Esophagus squamous epithelium (tissue), 5 donors: ENCODE measurements at regions not wholly inside any gene's neighbourhood (a gene's known extent, or its start where the extent isn't known, plus 50 kb on each side); places are given as distances from the start of the nearest gene placed in this dataset.
"Not testable (repeated sequence)": the region's sequence is repeated elsewhere in the genome, so short reads cannot be mapped to it uniquely, and the experiment has no call there.

ENCODE experiments used
- DNase-seq: peaks from one replicate; lab custom pipeline; 2025; lab: John Stamatoyannopoulos, UW
- H3K27ac ChIP-seq, 4 donors: fragments of 200-600 bp; sonication (generic); one replicate each; pipeline ENCODE4 v1.5.1; 2016 to 2019; ENCODE audit warnings: mild to moderate bottlenecking in 1 of 4
- H3K27me3 ChIP-seq, 4 donors: fragments of 200-600 bp; sonication (generic); 1 replicate in 3 of 4; 2 replicates in 1 of 4; pipeline versions ENCODE4 v1.5.1 to v1.6.0; 2017 to 2021; ENCODE audit warnings: antibody characterized with exemption in 1 of 4
- H3K36me3 ChIP-seq, 3 donors: fragments of 200-600 bp; sonication (generic); one replicate each; pipeline ENCODE4 v1.5.1; 2016 to 2019
- H3K4me1 ChIP-seq, 3 donors: fragments of 200-600 bp; sonication (generic); one replicate each; pipeline ENCODE4 v1.5.1; 2017 to 2019
- H3K4me3 ChIP-seq, 4 donors: fragments of 200-600 bp; sonication (generic); 1 replicate in 3 of 4; 2 replicates in 1 of 4; pipeline ENCODE4 v1.5.1; 2016 to 2019; ENCODE audit warnings: mild to moderate bottlenecking in 2 of 4, moderate library complexity in 1 of 4
- H3K9me3 ChIP-seq, 3 donors: fragments of 200-600 bp; sonication (generic); one replicate each; pipeline ENCODE4 v1.5.1; 2016 to 2019
- CTCF ChIP-seq, 6 experiments: fragments of 450-650 bp in 4 of 6; fragments of 200-600 bp in 2 of 6; sonication (generic) in 2 of 6; IDR thresholded peaks; one replicate each; pipeline ENCODE4 v1.5.1; 2016 to 2019; ENCODE audit warnings: antibody characterized with exemption in 6 of 6, mild to moderate bottlenecking in 4 of 6, moderate library complexity in 4 of 6
- POLR2A ChIP-seq, 4 donors: fragments of 450-650 bp; IDR thresholded peaks; one replicate each; pipeline ENCODE4 v1.6.1; 2017; ENCODE audit warnings: antibody characterized with exemption in 4 of 4, mild to moderate bottlenecking in 4 of 4, moderate library complexity in 3 of 4
- WGBS, 2 donors: methylation state at CpG; one replicate each; pipeline ENCODE4 v1.1.5; 2018; 5-methylcytosine and 5-hydroxymethylcytosine counted together
- intact Hi-C: fragments of 100-400 bp; cut with DNase I; formaldehyde crosslinking; loops from one replicate; pipeline ENCODE4 v1.15.0; 2022
- donor health status: DM: yes; HTN: yes; CAD: no.

- no peak for TF ChIP-seq POLR2A (IDR thresholded peaks at IDR 0.05)
- no peak for TF ChIP-seq CTCF (IDR thresholded peaks at IDR 0.05)
- no peak overlapping the region for H3K27ac ChIP-seq
- H3K9me3 ChIP-seq: no peaks in the 10 kb centered on the region
- no peak overlapping the region for H3K4me3 ChIP-seq
- no peaks in the 10 kb centered on the region for H3K27me3 ChIP-seq
- intact Hi-C loops: no loop called here
- 26 to 33% methylated on average over 1 of the region's 1 CpG for WGBS, 2 donors
- DNase-seq: no peak
- no peaks in the 10 kb centered on the region for H3K36me3 ChIP-seq
- no peaks in the 10 kb centered on the region for H3K4me1 ChIP-seq
Measured at GRCh38 chr3:75894234-75894633, 108.9 kb upstream of the ZNF717 start.

GRCh38 chr3:75896265-75896664 is 110.9 kb upstream of the ZNF717 start:
- Histone ChIP-seq H3K27ac (no peak overlapping the region), H3K4me1 (no peaks in the 10 kb centered on the region), H3K4me3 (no peak overlapping the region), H3K9me3 (no peaks in the 10 kb centered on the region), H3K36me3 (no peaks in the 10 kb centered on the region), H3K27me3 (no peaks in the 10 kb centered on the region)
- intact Hi-C loops: no loop called here
- TF ChIP-seq POLR2A (IDR thresholded peaks at IDR 0.05) (no peak), CTCF (IDR thresholded peaks at IDR 0.05) (no peak)
- 78 to 88% methylated on average over 4 of the region's 4 CpGs for WGBS, 2 donors
- DNase-seq: no peak

- WGBS, 2 donors: 60 to 61% methylated on average over 4 of the region's 4 CpGs
- H3K4me3 ChIP-seq, H3K36me3 ChIP-seq, H3K4me1 ChIP-seq, H3K9me3 ChIP-seq, DNase-seq, intact Hi-C loops, H3K27ac ChIP-seq, H3K27me3 ChIP-seq: not testable (repeated sequence)
Measured at GRCh38 chr3:75901446-75901845, 116.1 kb upstream of the ZNF717 start.

- Histone ChIP-seq H3K9me3 (no peaks in the 10 kb centered on the region), H3K4me3 (peak overlapping the region in 2 of 4 donors; percentile 12 to 17), H3K27ac (no peak overlapping the region), H3K4me1 (peaks cover 0 to 9% (median 0%) of the 10 kb centered on the region in 3 donors), H3K36me3 (no peaks in the 10 kb centered on the region), H3K27me3 (peaks cover 0 to 10% (median 0%) of the 10 kb centered on the region in 4 donors)
- DNase-seq: no peak
- intact Hi-C loops: no loop called here
- TF ChIP-seq CTCF (IDR thresholded peaks at IDR 0.05) (no peak), POLR2A (IDR thresholded peaks at IDR 0.05) (no peak)
- 2 to 19% methylated on average over 8 to 25 of the region's 37 CpGs for WGBS, 2 donors
Measured at GRCh38 chr3:75906555-75907112, 121.3 kb upstream of the ZNF717 start.

- no peak overlapping the region for H3K27ac ChIP-seq
- no peak for DNase-seq
- H3K27me3 ChIP-seq: no peaks in the 10 kb centered on the region
- H3K4me1 ChIP-seq: no peaks in the 10 kb centered on the region
- H3K9me3 ChIP-seq: no peaks in the 10 kb centered on the region
- TF ChIP-seq POLR2A (IDR thresholded peaks at IDR 0.05) (no peak), CTCF (IDR thresholded peaks at IDR 0.05) (no peak)
- intact Hi-C loops: no loop called here
- 31 to 36% methylated on average over 2 of the region's 2 CpGs for WGBS, 2 donors
- no peaks in the 10 kb centered on the region for H3K36me3 ChIP-seq
- H3K4me3 ChIP-seq: no peak overlapping the region
Measured at GRCh38 chr3:75913800-75914350, 128.5 kb upstream of the ZNF717 start.

- H3K27ac ChIP-seq, H3K4me3 ChIP-seq, H3K9me3 ChIP-seq, H3K4me1 ChIP-seq, H3K36me3 ChIP-seq, intact Hi-C loops, H3K27me3 ChIP-seq, DNase-seq: not testable (repeated sequence)
- WGBS, 2 donors: 78 to 81% methylated on average over 3 of the region's 3 CpGs
Measured at GRCh38 chr3:75914741-75915140, 129.4 kb upstream of the ZNF717 start.
